ENCODE measurements at regions not wholly inside any gene's neighbourhood (a gene's known extent, or its start where the extent isn't known, plus 50 kb on each side); places are given as distances from the start of the nearest gene placed in this dataset.

- Histone ChIP-seq H3K4me3 (no peak overlapping the region), H3K27ac (no peak overlapping the region)
Measured at GRCh38 chr14:83470959-83471695, 1937.5 kb upstream of the SEL1L start.

GRCh38 chr14:83473416-83474235, 1940.0 kb upstream of the SEL1L start:
- Histone ChIP-seq H3K4me3 (no peak overlapping the region), H3K27ac (no peak overlapping the region)

- no peak overlapping the region for H3K27ac ChIP-seq
- no peak overlapping the region for H3K4me3 ChIP-seq
Measured at GRCh38 chr14:83478741-83479140, 1945.1 kb upstream of the SEL1L start.

- Histone ChIP-seq H3K4me3 (no peak overlapping the region), H3K27ac (no peak overlapping the region)
Measured at GRCh38 chr14:83483063-83483462, 1949.4 kb upstream of the SEL1L start.

GRCh38 chr14:83485591-83485990, 1951.9 kb upstream of the SEL1L start:
- Histone ChIP-seq H3K27ac (no peak overlapping the region), H3K4me3 (no peak overlapping the region)

GRCh38 chr14:83491091-83491490, 1957.4 kb upstream of the SEL1L start:
- no peak overlapping the region for H3K27ac ChIP-seq
- H3K4me3 ChIP-seq = no peak overlapping the region

GRCh38 chr14:83520837-83521236, 1987.2 kb upstream of the SEL1L start:
- Histone ChIP-seq H3K27ac (no peak overlapping the region), H3K4me3 (no peak overlapping the region)

GRCh38 chr14:83529531-83529930, 1995.9 kb upstream of the SEL1L start:
- H3K27ac ChIP-seq = no peak overlapping the region
- no peak overlapping the region for H3K4me3 ChIP-seq

- no peak overlapping the region for H3K4me3 ChIP-seq
Measured at GRCh38 chr14:83533734-83534133, 1996.2 kb upstream of the FLRT2 start.

GRCh38 chr14:83534995-83535394, 1994.9 kb upstream of the FLRT2 start:
- no peak overlapping the region for H3K4me3 ChIP-seq
- no peak overlapping the region for H3K27ac ChIP-seq

More at GRCh38 chr14:83533734-83534133, 1996.2 kb upstream of the FLRT2 start:
- no peak overlapping the region for H3K27ac ChIP-seq

- Histone ChIP-seq H3K4me3 (no peak overlapping the region), H3K27ac (no peak overlapping the region)
Measured at GRCh38 chr14:83535444-83535843, 1994.5 kb upstream of the FLRT2 start.

GRCh38 chr14:83541147-83541546, 1988.8 kb upstream of the FLRT2 start:
- H3K4me3 ChIP-seq = no peak overlapping the region

GRCh38 chr14:83548061-83548839, 1981.7 kb upstream of the FLRT2 start:
- H3K4me3 ChIP-seq = no peak overlapping the region
- H3K27ac ChIP-seq = no peak overlapping the region

More at GRCh38 chr14:83541147-83541546, 1988.8 kb upstream of the FLRT2 start:
- H3K27ac ChIP-seq = no peak overlapping the region

GRCh38 chr14:83556065-83556464, 1973.9 kb upstream of the FLRT2 start:
- no peak overlapping the region for H3K4me3 ChIP-seq
- H3K27ac ChIP-seq = no peak overlapping the region

GRCh38 chr14:83556746-83557453, 1973.0 kb upstream of the FLRT2 start:
- Histone ChIP-seq H3K4me3 (no peak overlapping the region), H3K27ac (no peak overlapping the region)

- no peak overlapping the region for H3K4me3 ChIP-seq
Measured at GRCh38 chr14:83558946-83559345, 1971.0 kb upstream of the FLRT2 start.

GRCh38 chr14:83559721-83560120, 1970.2 kb upstream of the FLRT2 start:
- no peak overlapping the region for H3K27ac ChIP-seq

More at GRCh38 chr14:83558946-83559345, 1971.0 kb upstream of the FLRT2 start:
- no peak overlapping the region for H3K27ac ChIP-seq

GRCh38 chr14:83561261-83561660, 1968.7 kb upstream of the FLRT2 start:
- H3K4me3 ChIP-seq = no peak overlapping the region

More at GRCh38 chr14:83559721-83560120, 1970.2 kb upstream of the FLRT2 start:
- H3K4me3 ChIP-seq = no peak overlapping the region

GRCh38 chr14:83566567-83566966, 1963.4 kb upstream of the FLRT2 start:
- H3K27ac ChIP-seq = no peak overlapping the region
- no peak overlapping the region for H3K4me3 ChIP-seq

More at GRCh38 chr14:83561261-83561660, 1968.7 kb upstream of the FLRT2 start:
- no peak overlapping the region for H3K27ac ChIP-seq

- H3K27ac ChIP-seq = no peak overlapping the region
- H3K4me3 ChIP-seq = no peak overlapping the region
Measured at GRCh38 chr14:83568141-83568540, 1961.8 kb upstream of the FLRT2 start.
